Neural progenitor cell (in vitro differentiated cells): ENCODE measurements at regions not wholly inside any gene's neighbourhood (a gene's known extent, or its start where the extent isn't known, plus 50 kb on each side); places are given as distances from the start of the nearest gene placed in this dataset.

Experiments used
- DNase-seq: peaks from one replicate; pipeline ENCODE4 v3.0.0-alpha.2; 2016; ENCODE audit warnings: low spot score
- H2AFZ ChIP-seq: fragments of 200-600 bp; sonication (generic); replicated peaks from 2 replicates; pipeline ENCODE4 v1.6.1; 2016; ENCODE audit warnings: antibody characterized with exemption
- H3F3A ChIP-seq: fragments of 200-600 bp; sonication (generic); 2 replicates; pipeline ENCODE4 v1.6.1; 2016; ENCODE audit warnings: antibody characterized with exemption, low read depth
- H3K27ac ChIP-seq: fragments of 200-600 bp; sonication (generic); 2 replicates; pipeline ENCODE4 v1.5.1; 2016; ENCODE audit warnings: mild to moderate bottlenecking
- H3K27me3 ChIP-seq: fragments of 200-600 bp; sonication (generic); 2 replicates; pipeline ENCODE4 v1.6.1; 2016; ENCODE audit warnings: mild to moderate bottlenecking, moderate library complexity
- H3K36me3 ChIP-seq: fragments of 200-600 bp; sonication (generic); 2 replicates; pipeline ENCODE4 v1.5.1; 2016
- H3K4me1 ChIP-seq: fragments of 200-600 bp; sonication (generic); 2 replicates; pipeline ENCODE4 v1.6.1; 2016; ENCODE audit warnings: mixed run types
- H3K4me2 ChIP-seq: fragments of 200-600 bp; sonication (generic); 2 replicates; pipeline ENCODE4 v1.6.1; 2016
- H3K4me3 ChIP-seq: fragments of 200-600 bp; sonication (generic); 2 replicates; pipeline ENCODE4 v1.5.1; 2016
- H3K79me2 ChIP-seq: fragments of 200-600 bp; sonication (generic); 2 replicates; pipeline ENCODE4 v1.6.1; 2016; ENCODE audit warnings: low read depth
- H3K9ac ChIP-seq: fragments of 200-600 bp; sonication (generic); 2 replicates; pipeline ENCODE4 v1.6.1; 2016
- H3K9me3 ChIP-seq: fragments of 200-600 bp; sonication (generic); 2 replicates; pipeline ENCODE4 v1.5.1; 2016; ENCODE audit warnings: low read depth
- H4K20me1 ChIP-seq: fragments of 200-600 bp; sonication (generic); 2 replicates; pipeline ENCODE4 v1.6.1; 2016; ENCODE audit warnings: low read depth
- H3K27ac Mint-ChIP-seq: 3 replicates; pipeline ENCODE4 v1.8.0; 2021; ENCODE audit warnings: mixed read lengths
- H3K27me3 Mint-ChIP-seq: 2 replicates; pipeline ENCODE4 v1.8.0; 2022; ENCODE audit warnings: low read depth, mild to moderate bottlenecking, inconsistent platforms, moderate library complexity, mixed read lengths; ENCODE audit not compliant: insufficient read depth
- H3K36me3 Mint-ChIP-seq: 3 replicates; pipeline ENCODE4 v1.8.0; 2021; ENCODE audit warnings: mixed read lengths
- H3K4me1 Mint-ChIP-seq: 3 replicates; pipeline ENCODE4 v1.8.0; 2021; ENCODE audit warnings: mixed read lengths
- H3K4me3 Mint-ChIP-seq: 3 replicates; pipeline ENCODE4 v1.8.0; 2021; ENCODE audit warnings: mild to moderate bottlenecking, moderate library complexity, mixed read lengths
- H3K9me3 Mint-ChIP-seq: 3 replicates; pipeline ENCODE4 v1.8.0; 2020; ENCODE audit warnings: mixed read lengths
- CTCF ChIP-seq: fragments of 200-600 bp; sonication (generic); IDR thresholded peaks from 2 replicates; pipeline ENCODE4 v1.5.1; 2017; ENCODE audit warnings: antibody characterized with exemption, mild to moderate bottlenecking
- EZH2 ChIP-seq: fragments of 200-600 bp; sonication (generic); IDR thresholded peaks from 2 replicates; pipeline ENCODE4 v1.6.1; 2017; ENCODE audit warnings: antibody characterized with exemption, mild to moderate bottlenecking, moderate library complexity
- EZH2phosphoT487 ChIP-seq: fragments of 200-600 bp; sonication (generic); IDR thresholded peaks from 2 replicates; pipeline ENCODE4 v1.6.1; 2017; ENCODE audit warnings: antibody characterized with exemption

- no peaks in the 10 kb centered on the region for H3K4me1 Mint-ChIP-seq
- TF ChIP-seq EZH2 = no peak
- peak; percentile 48 for TF ChIP-seq CTCF
- peak; percentile 17 for DNase-seq
- H3K36me3 ChIP-seq = no peaks in the 10 kb centered on the region
- H3K9me3 Mint-ChIP-seq = no peaks in the 10 kb centered on the region
- no peaks in the 10 kb centered on the region for H3K9me3 ChIP-seq
- no peaks in the 10 kb centered on the region for H3K36me3 Mint-ChIP-seq
- no peaks in the 10 kb centered on the region for H4K20me1 ChIP-seq
- peaks cover under 1% of the 10 kb centered on the region for H3K27me3 Mint-ChIP-seq
- no peaks in the 10 kb centered on the region for H3F3A ChIP-seq
- H2AFZ ChIP-seq = no peak overlapping the region
- peaks cover under 1% of the 10 kb centered on the region for H3K4me1 ChIP-seq
- H3K9ac ChIP-seq = no peak overlapping the region
- no peak overlapping the region for H3K27ac ChIP-seq
- H3K4me3 ChIP-seq = no peak overlapping the region
- no peaks in the 10 kb centered on the region for H3K27me3 ChIP-seq
- H3K4me3 Mint-ChIP-seq = no peak overlapping the region
- no peaks in the 10 kb centered on the region for H3K79me2 ChIP-seq
- no peak overlapping the region for H3K27ac Mint-ChIP-seq
- no peak overlapping the region for H3K4me2 ChIP-seq
Measured at GRCh38 chr1:118716775-118717174, 271.4 kb downstream of the TBX15 start.

- Mint-ChIP-seq H3K27ac (no peak overlapping the region), H3K27me3 (no peaks in the 10 kb centered on the region), H3K9me3 (no peaks in the 10 kb centered on the region), H3K4me1 (no peaks in the 10 kb centered on the region), H3K36me3 (no peaks in the 10 kb centered on the region), H3K4me3 (no peak overlapping the region)
- H3K27me3 ChIP-seq = no peaks in the 10 kb centered on the region
- H3K79me2 ChIP-seq = no peaks in the 10 kb centered on the region
- no peak overlapping the region for H3K4me2 ChIP-seq
- H3K36me3 ChIP-seq = no peaks in the 10 kb centered on the region
- H3K9me3 ChIP-seq = no peaks in the 10 kb centered on the region
- no peak overlapping the region for H3K27ac ChIP-seq
- H2AFZ ChIP-seq = no peak overlapping the region
- TF ChIP-seq CTCF = no peak
- no peak for TF ChIP-seq EZH2phosphoT487
- TF ChIP-seq EZH2 = no peak
- DNase-seq = peak; percentile 45
- H3K4me3 ChIP-seq = no peak overlapping the region
- H3K9ac ChIP-seq = no peak overlapping the region
- no peaks in the 10 kb centered on the region for H3F3A ChIP-seq
- peaks cover 10% of the 10 kb centered on the region for H3K4me1 ChIP-seq
- no peaks in the 10 kb centered on the region for H4K20me1 ChIP-seq
Measured at GRCh38 chr1:118711356-118711755, 276.8 kb downstream of the TBX15 start.

GRCh38 chr1:118698911-118699310 lies 289.2 kb downstream of the TBX15 start:
- Histone ChIP-seq H3K9me3 (no peaks in the 10 kb centered on the region), H4K20me1 (no peaks in the 10 kb centered on the region), H2AFZ (no peak overlapping the region), H3K4me1 (no peaks in the 10 kb centered on the region), H3K27me3 (no peaks in the 10 kb centered on the region), H3F3A (no peaks in the 10 kb centered on the region), H3K27ac (no peak overlapping the region), H3K4me3 (no peak overlapping the region), H3K36me3 (no peaks in the 10 kb centered on the region), H3K4me2 (no peak overlapping the region), H3K9ac (no peak overlapping the region), H3K79me2 (no peaks in the 10 kb centered on the region)
- no peaks in the 10 kb centered on the region for H3K4me1 Mint-ChIP-seq
- DNase-seq = no peak
- H3K27ac Mint-ChIP-seq = no peak overlapping the region
- H3K36me3 Mint-ChIP-seq = no peaks in the 10 kb centered on the region
- H3K4me3 Mint-ChIP-seq = no peak overlapping the region
- peaks cover 3% of the 10 kb centered on the region for H3K27me3 Mint-ChIP-seq
- TF ChIP-seq EZH2phosphoT487 = no peak
- no peak for TF ChIP-seq EZH2
- peaks cover 2% of the 10 kb centered on the region for H3K9me3 Mint-ChIP-seq

- Histone ChIP-seq H3K36me3 (no peaks in the 10 kb centered on the region), H3K9ac (no peak overlapping the region), H2AFZ (no peak overlapping the region), H3K4me2 (no peak overlapping the region), H4K20me1 (no peaks in the 10 kb centered on the region), H3K9me3 (no peaks in the 10 kb centered on the region), H3K4me1 (no peaks in the 10 kb centered on the region), H3K27ac (no peak overlapping the region), H3F3A (no peaks in the 10 kb centered on the region), H3K27me3 (no peaks in the 10 kb centered on the region), H3K79me2 (no peaks in the 10 kb centered on the region), H3K4me3 (no peak overlapping the region)
- H3K9me3 Mint-ChIP-seq = no peaks in the 10 kb centered on the region
- no peaks in the 10 kb centered on the region for H3K36me3 Mint-ChIP-seq
- H3K4me1 Mint-ChIP-seq = no peaks in the 10 kb centered on the region
- TF ChIP-seq EZH2phosphoT487 = no peak
- TF ChIP-seq CTCF = no peak
- TF ChIP-seq EZH2 = no peak
- H3K27me3 Mint-ChIP-seq = no peaks in the 10 kb centered on the region
- DNase-seq = no peak
- no peak overlapping the region for H3K4me3 Mint-ChIP-seq
- no peak overlapping the region for H3K27ac Mint-ChIP-seq
Measured at GRCh38 chr1:118692143-118692542, 296.0 kb downstream of the TBX15 start.
